ENCODE measurements at regions not wholly inside any gene's neighbourhood (a gene's known extent, or its start where the extent isn't known, plus 50 kb on each side); places are given as distances from the start of the nearest gene placed in this dataset.
"Not testable (repeated sequence)": the region's sequence is repeated elsewhere in the genome, so short reads cannot be mapped to it uniquely, and the experiment has no call there.

DNA sequence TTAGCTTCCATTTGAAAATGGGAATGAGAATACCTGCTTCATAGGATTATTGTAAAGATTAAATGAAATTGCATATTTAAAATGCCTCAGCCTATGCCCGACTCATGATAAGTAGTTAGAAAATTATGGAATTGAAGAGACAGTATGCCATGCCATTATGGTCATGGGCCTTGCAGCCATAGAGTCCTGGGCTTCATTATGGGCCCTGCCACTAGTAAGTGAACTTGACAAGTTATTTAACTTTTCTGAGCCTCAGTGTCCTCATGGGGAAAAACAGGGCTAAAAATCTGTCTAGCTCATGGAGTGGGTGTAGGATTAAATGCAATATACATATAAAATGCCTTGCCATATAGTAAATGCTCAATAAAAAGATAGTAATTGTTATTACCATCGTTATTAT, 133.2 kb downstream of the NPIPB5 start:
- WGBS, 3 donors, result 71 to 81% (median 72%) methylated on average over 2 of the region's 2 CpGs
- H3K4me1 ChIP-seq, result no peaks in the 10 kb centered on the region
- H3K9me3 ChIP-seq, result no peaks in the 10 kb centered on the region
- TF ChIP-seq, protein P1, sequence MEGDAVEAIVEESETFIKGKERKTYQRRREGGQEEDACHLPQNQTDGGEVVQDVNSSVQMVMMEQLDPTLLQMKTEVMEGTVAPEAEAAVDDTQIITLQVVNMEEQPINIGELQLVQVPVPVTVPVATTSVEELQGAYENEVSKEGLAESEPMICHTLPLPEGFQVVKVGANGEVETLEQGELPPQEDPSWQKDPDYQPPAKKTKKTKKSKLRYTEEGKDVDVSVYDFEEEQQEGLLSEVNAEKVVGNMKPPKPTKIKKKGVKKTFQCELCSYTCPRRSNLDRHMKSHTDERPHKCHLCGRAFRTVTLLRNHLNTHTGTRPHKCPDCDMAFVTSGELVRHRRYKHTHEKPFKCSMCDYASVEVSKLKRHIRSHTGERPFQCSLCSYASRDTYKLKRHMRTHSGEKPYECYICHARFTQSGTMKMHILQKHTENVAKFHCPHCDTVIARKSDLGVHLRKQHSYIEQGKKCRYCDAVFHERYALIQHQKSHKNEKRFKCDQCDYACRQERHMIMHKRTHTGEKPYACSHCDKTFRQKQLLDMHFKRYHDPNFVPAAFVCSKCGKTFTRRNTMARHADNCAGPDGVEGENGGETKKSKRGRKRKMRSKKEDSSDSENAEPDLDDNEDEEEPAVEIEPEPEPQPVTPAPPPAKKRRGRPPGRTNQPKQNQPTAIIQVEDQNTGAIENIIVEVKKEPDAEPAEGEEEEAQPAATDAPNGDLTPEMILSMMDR (IDR thresholded peaks at IDR 0.05), result no peak
- DNase-seq (no peak), ATAC-seq (no peak)
- H3K36me3 ChIP-seq (ENCODE audit: insufficient read depth in 1 of 2, low read depth in 1 of 2), result no peaks in the 10 kb centered on the region
- peaks cover 2 to 19% (median 15%) of the 10 kb centered on the region in 3 donors for H3K27me3 ChIP-seq (ENCODE audit: insufficient read depth in 3 of 3, low read length in 2 of 3)
- H3K27ac ChIP-seq, result no peak overlapping the region
- intact Hi-C loops (cut with DNase I), result no loop called here
- no peak overlapping the region for H3K4me3 ChIP-seq

- no peaks in the 10 kb centered on the region for H3K36me3 ChIP-seq (ENCODE audit: insufficient read depth in 1 of 2, low read depth in 1 of 2)
- no peak for DNase-seq
- no peak overlapping the region for H3K4me3 ChIP-seq
- H3K9me3 ChIP-seq, result no peaks in the 10 kb centered on the region
- no peak for ATAC-seq
- H3K27ac ChIP-seq, result no peak overlapping the region
- no peaks in the 10 kb centered on the region for H3K4me1 ChIP-seq
- peaks cover 2 to 19% (median 15%) of the 10 kb centered on the region in 3 donors for H3K27me3 ChIP-seq (ENCODE audit: insufficient read depth in 3 of 3, low read length in 2 of 3)
- intact Hi-C loops (cut with DNase I), result no loop called here
- TF ChIP-seq, protein P1 (IDR thresholded peaks at IDR 0.05), result no peak
- WGBS, 3 donors, result 54 to 58% (median 57%) methylated on average over 3 of the region's 3 CpGs
These were observed 135.2 kb downstream of the NPIPB5 start for GRCh38 chr16:22645868-22646267.

GRCh38 chr16:22646948-22647556, 136.4 kb downstream of the NPIPB5 start:
- no peak overlapping the region for H3K4me3 ChIP-seq
- no peaks in the 10 kb centered on the region for H3K36me3 ChIP-seq (ENCODE audit: insufficient read depth in 1 of 2, low read depth in 1 of 2)
- H3K9me3 ChIP-seq, result no peaks in the 10 kb centered on the region
- H3K4me1 ChIP-seq, result no peaks in the 10 kb centered on the region
- H3K27me3 ChIP-seq (ENCODE audit: insufficient read depth in 3 of 3, low read length in 2 of 3), result peaks cover 2 to 19% (median 15%) of the 10 kb centered on the region in 3 donors
- no peak for DNase-seq
- WGBS, 3 donors, result 70 to 75% (median 71%) methylated on average over 7 of the region's 7 CpGs
- H3K27ac ChIP-seq, result no peak overlapping the region
- TF ChIP-seq, protein P1 (IDR thresholded peaks at IDR 0.05), result no peak
- intact Hi-C loops (cut with DNase I), result no loop called here
- ATAC-seq, result no peak

- 69 to 73% (median 69%) methylated on average over 4 of the region's 4 CpGs for WGBS, 3 donors
- Histone ChIP-seq H3K9me3 (no peaks in the 10 kb centered on the region), H3K27ac (no peak overlapping the region), H3K27me3 (ENCODE audit: insufficient read depth in 3 of 3, low read length in 2 of 3) (peaks cover 0 to 19% (median 15%) of the 10 kb centered on the region in 3 donors), H3K36me3 (ENCODE audit: insufficient read depth in 1 of 2, low read depth in 1 of 2) (no peaks in the 10 kb centered on the region), H3K4me1 (no peaks in the 10 kb centered on the region), H3K4me3 (no peak overlapping the region)
- intact Hi-C loops (cut with DNase I), result no loop called here
- no peak for ATAC-seq
- TF ChIP-seq, protein P1 (IDR thresholded peaks at IDR 0.05), result no peak
- no peak for DNase-seq
These were observed 137.4 kb downstream of the NPIPB5 start for GRCh38 chr16:22648141-22648540.

DNA sequence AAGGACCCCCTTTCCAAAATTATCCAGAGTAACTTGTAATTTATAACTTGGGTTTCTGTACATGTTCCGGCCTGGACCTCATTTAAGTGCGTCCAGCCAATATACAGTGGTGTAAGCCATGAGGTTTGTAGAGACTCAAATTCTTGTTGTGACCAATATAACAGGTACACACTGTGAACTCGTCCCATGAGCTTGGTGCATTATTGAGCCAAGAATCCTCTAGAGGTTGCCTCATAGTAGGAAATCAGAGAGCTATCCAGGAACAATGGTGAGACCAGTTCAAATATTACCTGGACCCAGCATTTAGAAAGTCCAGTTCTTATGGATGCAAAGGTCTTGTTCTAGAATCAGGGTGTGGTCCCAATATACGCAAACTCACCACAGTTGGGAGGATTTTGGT, 138.2 kb downstream of the NPIPB5 start:
- intact Hi-C loops (cut with DNase I), result no loop called here
- WGBS, 3 donors, result 85 to 92% (median 87%) methylated on average over 4 of the region's 4 CpGs
- ATAC-seq (no peak), DNase-seq (no peak)
- Histone ChIP-seq H3K9me3 (no peaks in the 10 kb centered on the region), H3K4me3 (no peak overlapping the region), H3K27ac (no peak overlapping the region), H3K27me3 (ENCODE audit: insufficient read depth in 3 of 3, low read length in 2 of 3) (peaks cover 0 to 15% (median 15%) of the 10 kb centered on the region in 3 donors), H3K36me3 (ENCODE audit: insufficient read depth in 1 of 2, low read depth in 1 of 2) (no peaks in the 10 kb centered on the region), H3K4me1 (no peaks in the 10 kb centered on the region)
- TF ChIP-seq, protein P1 (IDR thresholded peaks at IDR 0.05), result no peak

GRCh38 chr16:22651111-22651817, 140.6 kb downstream of the NPIPB5 start:
- H3K27ac ChIP-seq; H3K27me3 ChIP-seq (ENCODE audit: insufficient read depth in 3 of 3, low read length in 2 of 3); H3K4me3 ChIP-seq; H3K4me1 ChIP-seq; DNase-seq; intact Hi-C loops (cut with DNase I); H3K36me3 ChIP-seq (ENCODE audit: insufficient read depth in 1 of 2, low read depth in 1 of 2); ATAC-seq; H3K9me3 ChIP-seq: not testable (repeated sequence)
- WGBS, 3 donors, result 88 to 90% (median 90%) methylated on average over 6 of the region's 6 CpGs
